ENCODE measurements at regions not wholly inside any gene's neighbourhood (a gene's known extent, or its start where the extent isn't known, plus 50 kb on each side); places are given as distances from the start of the nearest gene placed in this dataset.

DNA sequence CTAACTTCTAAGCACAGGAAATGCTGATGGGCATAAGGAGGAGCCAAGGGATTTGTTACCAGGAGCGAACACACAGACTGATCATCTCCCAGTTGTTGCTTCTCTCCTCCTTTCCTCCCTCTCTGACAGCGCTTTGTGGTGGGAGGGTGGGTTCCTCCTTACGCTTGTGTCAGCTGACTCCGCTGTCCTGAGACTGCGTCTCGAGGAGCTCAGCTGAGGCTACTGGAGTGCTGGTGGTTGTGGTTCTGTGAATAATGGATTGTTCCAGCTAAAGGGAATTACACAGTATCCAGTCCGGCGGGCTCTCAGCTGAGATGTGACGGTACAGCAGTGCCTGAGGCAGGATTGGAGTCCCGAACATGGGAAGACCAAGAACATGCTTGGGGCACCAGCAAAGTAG lies 113.4 kb downstream of the CTNND1 start:
- TF ChIP-seq, protein P1, sequence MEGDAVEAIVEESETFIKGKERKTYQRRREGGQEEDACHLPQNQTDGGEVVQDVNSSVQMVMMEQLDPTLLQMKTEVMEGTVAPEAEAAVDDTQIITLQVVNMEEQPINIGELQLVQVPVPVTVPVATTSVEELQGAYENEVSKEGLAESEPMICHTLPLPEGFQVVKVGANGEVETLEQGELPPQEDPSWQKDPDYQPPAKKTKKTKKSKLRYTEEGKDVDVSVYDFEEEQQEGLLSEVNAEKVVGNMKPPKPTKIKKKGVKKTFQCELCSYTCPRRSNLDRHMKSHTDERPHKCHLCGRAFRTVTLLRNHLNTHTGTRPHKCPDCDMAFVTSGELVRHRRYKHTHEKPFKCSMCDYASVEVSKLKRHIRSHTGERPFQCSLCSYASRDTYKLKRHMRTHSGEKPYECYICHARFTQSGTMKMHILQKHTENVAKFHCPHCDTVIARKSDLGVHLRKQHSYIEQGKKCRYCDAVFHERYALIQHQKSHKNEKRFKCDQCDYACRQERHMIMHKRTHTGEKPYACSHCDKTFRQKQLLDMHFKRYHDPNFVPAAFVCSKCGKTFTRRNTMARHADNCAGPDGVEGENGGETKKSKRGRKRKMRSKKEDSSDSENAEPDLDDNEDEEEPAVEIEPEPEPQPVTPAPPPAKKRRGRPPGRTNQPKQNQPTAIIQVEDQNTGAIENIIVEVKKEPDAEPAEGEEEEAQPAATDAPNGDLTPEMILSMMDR (conservative IDR thresholded peaks at IDR 0.05) = no peak
- Mint-ChIP-seq H3K27me3 (ENCODE audit: low read depth) (peaks cover 2% of the 10 kb centered on the region; the same call in 1 of the 2 replicates), H3K9me3 (no peaks in the 10 kb centered on the region; a peak in 1 of 5 replicates), H3K27ac (no peak overlapping the region), H3K4me1 (peaks cover 10 to 12% of the 10 kb centered on the region in 2 experiments), H3K4me3 (no peak overlapping the region), H3K36me3 (ENCODE audit: insufficient read depth in 1 of 3, low read depth in 3 of 3) (peaks cover 0 to 3% (median 0%) of the 10 kb centered on the region in 3 experiments; a peak in 1 of 7 replicates)
- DNase-seq = no peak
- no peak overlapping the region for H3T11ph ChIP-seq (ENCODE audit: low read length)
- H4K8ac ChIP-seq (replicated peaks; ENCODE audit: insufficient read length, low read depth, low read length) = no peak overlapping the region
- H3K79me2 ChIP-seq (ENCODE audit: insufficient read depth, low read length) = no peaks in the 10 kb centered on the region
- no peaks in the 10 kb centered on the region for H3K79me1 ChIP-seq (ENCODE audit: insufficient read depth, low read depth, low read length, poor library complexity, severe bottlenecking)
- H3K14ac ChIP-seq (ENCODE audit: insufficient read depth, low read length) = no peak overlapping the region
- no peaks in the 10 kb centered on the region for H3K9me3 ChIP-seq (ENCODE audit: control insufficient read depth, low read depth, low read length)
- no peak overlapping the region for H2BK15ac ChIP-seq (ENCODE audit: low read depth, low read length)
- H4K5ac ChIP-seq (ENCODE audit: insufficient read length, low read depth, low read length) = no peak overlapping the region
- H2BK12ac ChIP-seq (ENCODE audit: insufficient read length, low read depth, low read length) = no peak overlapping the region
- H4K20me1 ChIP-seq (ENCODE audit: control insufficient read depth, insufficient read depth, insufficient read length) = no peaks in the 10 kb centered on the region
- H3K4ac ChIP-seq (ENCODE audit: low read depth, low read length) = no peak overlapping the region
- no peak overlapping the region for H3K18ac ChIP-seq (ENCODE audit: insufficient read length, low read depth, low read length)
- H3K4me2 ChIP-seq (ENCODE audit: insufficient read depth, insufficient read length, low read length) = no peak overlapping the region
- H3K4me1 ChIP-seq (ENCODE audit: insufficient read depth, low read length) = no peaks in the 10 kb centered on the region; the same call in 1 of the 2 replicates
- H3K27ac ChIP-seq (ENCODE audit: insufficient read length, low read depth, low read length) = no peak overlapping the region
- no peak overlapping the region for H2AFZ ChIP-seq (ENCODE audit: low read length)
- no peak overlapping the region for H4K91ac ChIP-seq (ENCODE audit: insufficient read length, low read depth, low read length)
- no peak overlapping the region for H2BK20ac ChIP-seq (ENCODE audit: low read depth, low read length, poor library complexity, severe bottlenecking)
- no peaks in the 10 kb centered on the region for H3K23me2 ChIP-seq (ENCODE audit: insufficient read length, low read depth, low read length, poor library complexity, severe bottlenecking)
- H3K23ac ChIP-seq (ENCODE audit: insufficient read length, low read depth, low read length) = no peak overlapping the region
- no peak overlapping the region for H2BK120ac ChIP-seq (ENCODE audit: low read depth, low read length, poor library complexity, severe bottlenecking)
- no CpG with 5 or more reads among the region's 10 CpGs for WGBS (ENCODE audit: extremely low coverage, insufficient read length, low lambda C conversion rate)
- no peak overlapping the region for H2AK5ac ChIP-seq (ENCODE audit: insufficient read length, low read length)
- H3K27me3 ChIP-seq (ENCODE audit: insufficient read depth, low read length) = no peaks in the 10 kb centered on the region
- H3K56ac ChIP-seq (ENCODE audit: insufficient read length, low read depth, low read length) = no peak overlapping the region
- no peak overlapping the region for H3K9ac ChIP-seq (ENCODE audit: extremely low read depth, insufficient read length, low read length)
- no peak overlapping the region for H2BK5ac ChIP-seq (ENCODE audit: insufficient read length, low read length)

Data from H9 (cell line).